GM21717 (cell line): ENCODE measurements at regions not wholly inside any gene's neighbourhood (a gene's known extent, or its start where the extent isn't known, plus 50 kb on each side); places are given as distances from the start of the nearest gene placed in this dataset.
"Not testable (repeated sequence)": the region's sequence is repeated elsewhere in the genome, so short reads cannot be mapped to it uniquely, and the experiment has no call there.

Source experiments
- ATAC-seq: cut with Tn5 transposase; IDR thresholded peaks from one replicate; pipeline ENCODE4 v1.9.1; 2021; ENCODE audit warnings: mild to moderate bottlenecking, moderate library complexity; ENCODE audit not compliant: unreplicated experiment

- no peak for ATAC-seq
Measured at GRCh38 chr4:132344924-132345828, 803.9 kb upstream of the PCDH10 start.

GRCh38 chr4:132346016-132346415 is 803.1 kb upstream of the PCDH10 start:
- ATAC-seq = no peak

DNA sequence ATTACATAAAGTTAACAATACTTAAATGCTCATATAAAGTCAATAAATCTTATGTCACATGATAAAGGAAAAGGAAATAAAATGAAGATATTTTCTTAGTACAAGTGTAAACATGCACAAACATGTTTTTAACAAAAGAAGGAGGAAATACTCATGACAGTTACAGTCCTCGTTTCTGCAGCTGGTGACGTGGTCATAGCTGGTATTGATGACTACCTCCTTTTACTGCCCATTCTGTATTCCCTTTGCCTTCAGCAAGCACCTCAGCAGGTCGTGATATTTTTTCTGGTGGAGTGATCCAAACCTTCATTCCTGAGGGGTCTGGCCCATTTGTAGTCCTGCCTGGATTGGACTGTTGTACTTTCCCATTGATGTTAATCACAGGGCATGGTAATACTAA is 797.5 kb upstream of the PCDH10 start:
- not testable (repeated sequence) for ATAC-seq

DNA sequence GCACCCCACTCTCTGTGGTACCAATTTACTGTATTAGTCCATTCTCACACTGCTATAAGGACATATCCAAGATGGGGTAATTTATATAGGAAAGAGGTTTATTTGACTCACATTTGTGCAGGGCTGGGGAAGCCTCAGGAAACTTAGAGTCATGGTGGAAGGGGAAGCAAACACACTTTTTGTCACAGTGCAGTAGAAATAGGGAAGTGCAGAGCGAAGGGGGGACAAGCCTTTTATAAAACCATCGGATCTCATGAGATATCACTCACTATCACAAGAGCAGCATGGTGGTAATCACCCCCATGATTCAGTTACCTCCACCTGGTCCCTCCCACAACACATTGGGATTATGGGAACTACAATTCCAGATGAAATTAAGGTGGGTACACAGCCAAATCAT is 766.9 kb upstream of the PCDH10 start:
- ATAC-seq = no peak

GRCh38 chr4:132383571-132384199 is 765.4 kb upstream of the PCDH10 start:
- ATAC-seq = no peak

- ATAC-seq = no peak
Measured at GRCh38 chr4:132384709-132385108, 764.4 kb upstream of the PCDH10 start.

- ATAC-seq = no peak
Measured at GRCh38 chr4:132386130-132386529, 763.0 kb upstream of the PCDH10 start.

DNA sequence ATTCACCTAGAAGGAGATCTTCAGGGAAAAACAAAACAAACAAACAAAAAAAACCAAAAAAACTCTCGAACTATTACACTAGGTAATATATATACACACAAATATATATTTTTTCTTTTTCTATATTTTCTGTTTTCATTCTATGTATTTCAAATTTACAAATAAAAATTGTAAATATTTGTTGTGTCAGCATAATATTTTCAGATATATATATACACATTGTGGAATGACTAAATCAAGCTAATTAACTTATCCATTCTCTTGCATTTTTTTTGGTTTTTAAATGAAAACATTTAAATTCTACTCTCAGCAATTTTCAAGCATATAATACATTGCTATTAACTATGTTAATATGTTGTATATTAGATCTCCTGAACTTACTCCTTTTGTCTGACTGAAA is 762.0 kb upstream of the PCDH10 start:
- no peak for ATAC-seq

- no peak for ATAC-seq
Measured at GRCh38 chr4:132395561-132395960, 753.5 kb upstream of the PCDH10 start.

DNA sequence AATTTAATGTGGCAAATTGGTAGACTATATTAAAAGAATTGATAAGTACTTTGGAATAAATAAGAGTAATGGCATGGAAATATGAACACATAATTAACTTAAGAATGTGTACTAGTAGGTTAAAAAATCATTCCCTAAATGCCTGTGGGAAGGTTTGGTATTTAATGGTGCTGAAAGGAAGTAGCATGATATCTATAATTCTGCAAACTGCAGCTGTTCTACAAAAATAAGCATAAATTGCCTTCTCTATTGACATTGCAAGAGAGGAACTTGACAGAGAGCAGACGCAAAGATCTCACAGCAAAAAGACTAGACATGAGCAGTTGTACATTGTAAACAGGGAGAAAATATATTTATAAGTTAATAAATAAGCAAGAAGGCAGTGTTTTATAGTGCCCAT is 752.5 kb upstream of the PCDH10 start:
- ATAC-seq = no peak

GRCh38 chr4:132417220-132417619 is 731.9 kb upstream of the PCDH10 start:
- ATAC-seq = no peak

DNA sequence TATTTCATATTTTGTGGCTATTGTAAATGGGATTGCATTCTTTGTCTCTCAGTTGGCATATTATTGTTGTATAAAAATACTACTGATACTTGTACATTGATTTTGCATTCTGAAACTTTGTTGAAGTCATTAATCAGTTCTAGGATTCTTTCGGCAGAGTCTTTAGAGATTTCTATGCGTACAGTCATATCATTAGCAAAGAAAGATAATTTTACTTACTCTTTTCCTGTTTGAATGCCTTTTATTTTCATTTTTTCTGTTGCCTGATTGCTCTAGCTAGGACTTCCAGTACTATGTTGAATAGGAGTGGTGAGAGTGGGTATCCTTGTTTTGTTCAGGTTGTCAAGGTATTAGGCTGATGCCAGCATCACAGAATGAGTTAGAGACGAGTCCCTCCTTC is 722.0 kb upstream of the PCDH10 start:
- ATAC-seq = no peak

DNA sequence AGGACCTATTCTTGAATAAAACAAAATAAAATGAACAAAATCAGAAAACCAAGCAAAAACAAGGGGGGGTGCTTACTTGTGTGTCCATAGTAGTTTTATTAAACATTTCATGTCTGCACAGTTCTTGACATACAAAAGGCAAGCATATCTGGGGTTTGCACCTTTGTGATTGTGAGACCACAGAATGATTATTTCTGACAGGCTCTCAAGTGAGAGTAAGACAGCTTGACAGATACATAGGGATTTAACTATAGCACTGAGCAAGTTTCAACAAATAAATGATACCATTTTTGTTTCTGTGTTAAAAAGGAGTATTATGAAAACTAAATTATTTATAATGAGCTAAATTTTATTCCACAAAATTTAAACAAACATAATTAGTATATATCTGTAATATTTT is 712.0 kb upstream of the PCDH10 start:
- no peak for ATAC-seq

- no peak for ATAC-seq
Measured at GRCh38 chr4:132445386-132445785, 703.7 kb upstream of the PCDH10 start.

DNA sequence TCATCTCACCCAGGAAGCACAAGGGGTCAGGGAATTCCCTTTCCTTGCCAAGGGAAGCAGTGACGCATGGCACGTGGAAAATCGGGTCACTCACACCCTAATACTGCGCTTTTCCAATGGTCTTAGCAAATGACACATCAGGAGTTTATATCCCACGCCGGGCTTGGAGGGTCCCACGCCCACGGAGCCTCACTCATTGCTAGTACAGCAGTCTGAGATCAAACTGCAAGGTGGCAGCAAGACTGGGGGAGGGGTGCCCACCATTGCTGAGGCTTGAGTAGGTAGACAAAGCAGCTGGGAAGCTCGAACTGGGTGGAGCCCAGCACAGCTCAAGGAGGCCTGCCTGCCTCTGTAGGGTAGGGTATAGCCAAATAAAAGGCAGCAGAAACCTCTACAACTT is 691.1 kb upstream of the PCDH10 start:
- ATAC-seq = not testable (repeated sequence)

DNA sequence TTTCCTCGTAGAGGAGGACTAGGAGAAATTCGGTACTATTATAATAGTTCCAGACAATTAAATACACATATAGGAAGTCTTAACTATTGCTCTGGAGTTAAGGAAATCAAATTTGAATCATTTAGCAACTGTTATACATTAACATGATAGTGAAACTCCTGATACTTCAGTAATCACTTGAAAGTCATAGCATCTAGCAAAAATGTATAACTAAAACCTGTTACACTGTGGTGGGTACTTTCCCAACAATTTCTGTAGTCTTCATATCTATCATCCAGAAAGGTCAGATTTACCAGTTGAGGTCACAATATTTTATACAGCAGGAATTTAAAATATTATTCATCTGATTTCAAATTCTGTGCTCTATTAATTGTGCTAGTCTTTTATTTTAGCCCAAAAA is 669.6 kb upstream of the PCDH10 start:
- no peak for ATAC-seq

GRCh38 chr4:132488555-132488954 is 660.5 kb upstream of the PCDH10 start:
- no peak for ATAC-seq

DNA sequence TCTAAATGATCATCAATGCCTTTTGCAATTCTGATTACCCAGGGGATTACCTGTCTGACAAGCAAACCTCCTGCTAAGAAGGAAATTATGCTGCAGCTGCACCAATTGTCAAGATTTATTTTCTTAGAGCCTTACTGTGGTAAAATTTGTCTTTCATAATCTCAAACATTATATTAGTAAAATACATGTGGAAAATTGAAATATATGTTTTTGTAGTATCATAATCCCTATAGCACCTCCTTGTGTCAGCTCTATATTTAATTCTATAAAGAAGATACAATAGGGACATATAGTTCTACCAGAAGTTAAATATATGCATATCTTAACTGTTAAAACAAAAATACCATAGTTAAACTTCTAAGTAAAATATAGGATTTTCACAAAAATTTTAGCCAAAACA is 655.6 kb upstream of the PCDH10 start:
- no peak for ATAC-seq

- ATAC-seq = not testable (repeated sequence)
Measured at GRCh38 chr4:132495267-132495812, 653.8 kb upstream of the PCDH10 start.

GRCh38 chr4:132498215-132498614 is 650.9 kb upstream of the PCDH10 start:
- ATAC-seq = no peak

- no peak for ATAC-seq
Measured at GRCh38 chr4:132502096-132502552, 647.0 kb upstream of the PCDH10 start.

DNA sequence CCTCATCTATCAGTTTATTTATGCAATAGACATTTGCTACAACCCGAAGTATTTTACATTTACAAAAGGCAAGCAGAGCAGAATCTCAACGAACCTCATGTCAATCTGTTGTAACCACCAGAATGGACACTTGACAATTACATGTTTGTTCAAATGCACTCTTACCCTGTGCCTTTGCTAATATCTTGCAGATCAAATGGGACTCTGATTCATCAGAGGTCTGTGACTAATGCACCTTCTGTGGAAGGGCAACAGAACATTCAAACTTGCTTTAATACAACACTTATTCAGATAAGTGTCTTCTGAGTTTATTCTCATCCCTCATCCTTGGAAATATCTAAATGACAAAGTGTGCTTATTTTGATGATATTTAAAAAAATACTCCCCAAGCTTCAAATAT is 644.7 kb upstream of the PCDH10 start:
- ATAC-seq = no peak
